ENCODE measurements at regions not wholly inside any gene's neighbourhood (a gene's known extent, or its start where the extent isn't known, plus 50 kb on each side); places are given as distances from the start of the nearest gene placed in this dataset. TPM values are rescaled to one million over a fixed set of nuclear protein-coding genes. Genes with fewer than 3 reads are reported as not detected.

- no peak overlapping the region for H3K4ac ChIP-seq (ENCODE audit: low read depth, low read length)
- H3K14ac ChIP-seq (replicated peaks; ENCODE audit: low read depth, low read length), result no peak overlapping the region
- H3K79me1 ChIP-seq (ENCODE audit: low read depth in 1 of 2, low read length in 2 of 2), result no peaks in the 10 kb centered on the region
- dilution Hi-C loops (cut with HindIII; ENCODE audit: low sequenced_read_pairs, unreplicated experiment) (no loop called here), intact Hi-C loops (cut with micrococcal nuclease) (no loop called here), in situ Hi-C loops (cut with MboI; ENCODE audit: low sequenced_read_pairs) (no loop called here)
- no peaks in the 10 kb centered on the region for H3K36me3 ChIP-seq (ENCODE audit: control insufficient read depth, insufficient read depth, low read length)
- DNase-seq (no peak), ATAC-seq (ENCODE audit: low read depth) (no peak)
- no peaks in the 10 kb centered on the region for H3K27me3 ChIP-seq (ENCODE audit: control insufficient read depth, insufficient read depth, low read length)
- no peak overlapping the region for H2BK15ac ChIP-seq (ENCODE audit: low read depth, low read length)
- no peak overlapping the region for H3K56ac ChIP-seq (ENCODE audit: extremely low read depth, insufficient read depth, low read length)
- no peak overlapping the region for H4K8ac ChIP-seq (ENCODE audit: low read depth in 2 of 2, low read length in 2 of 2)
- H3K27ac ChIP-seq (ENCODE audit: insufficient read depth, low read length), result no peak overlapping the region
- H4K20me1 ChIP-seq (ENCODE audit: insufficient read depth, low read length), result no peaks in the 10 kb centered on the region
- no peak overlapping the region for H2AFZ ChIP-seq (replicated peaks; ENCODE audit: low read length, poor library complexity)
- TF ChIP-seq USF2 (IDR thresholded peaks at IDR 0.05; ENCODE audit: low read depth, low read length), result no peak
- no peak for TF ChIP-seq RFX5 (IDR thresholded peaks at IDR 0.05; ENCODE audit: low read depth, low read length)
- TF ChIP-seq SMC3 (IDR thresholded peaks at IDR 0.05; ENCODE audit: low read depth, low read length), result no peak
- no peak for TF ChIP-seq CEBPB (IDR thresholded peaks at IDR 0.05; ENCODE audit: low read depth, low read length)
- no peak for TF ChIP-seq MAZ (IDR thresholded peaks at IDR 0.05; ENCODE audit: borderline replicate concordance, low read depth, low read length)
- TF ChIP-seq POLR2A (IDR thresholded peaks at IDR 0.05; ENCODE audit: low read depth, low read length), result no peak
- TF ChIP-seq RCOR1 (IDR thresholded peaks at IDR 0.05; ENCODE audit: insufficient replicate concordance, low read length), result no peak
- TF ChIP-seq RAD21 (IDR thresholded peaks at IDR 0.05; ENCODE audit: low read length), result no peak
- TF ChIP-seq CHD1 (IDR thresholded peaks at IDR 0.05; ENCODE audit: low read depth, low read length), result no peak
- no peaks in the 10 kb centered on the region for H3K9me1 ChIP-seq (ENCODE audit: insufficient read depth, low read length)
- POLR2A ChIA-PET (ENCODE audit: unreplicated experiment), result no interaction called here
- no peak overlapping the region for H4K5ac ChIP-seq (ENCODE audit: low read depth, low read length)
- no peak overlapping the region for H2BK5ac ChIP-seq (ENCODE audit: low read depth, low read length, poor library complexity, severe bottlenecking)
- H2BK120ac ChIP-seq (ENCODE audit: low read depth, low read length), result no peak overlapping the region
- no peak overlapping the region for H2AK5ac ChIP-seq (ENCODE audit: low read depth, low read length)
- H3K18ac ChIP-seq (ENCODE audit: low read depth, low read length), result no peak overlapping the region
- no peak overlapping the region for H4K91ac ChIP-seq (ENCODE audit: insufficient read depth, low read depth, low read length)
- H3K4me3 ChIP-seq (ENCODE audit: insufficient read depth, low read depth, low read length), result no peak overlapping the region
- no peak overlapping the region for H3K23ac ChIP-seq (ENCODE audit: low read depth, low read length)
- H3K4me1 ChIP-seq (ENCODE audit: control insufficient read depth, insufficient read depth, low read length), result no peaks in the 10 kb centered on the region
- no TSS peak for BruUV-seq (replicated peaks)
- no peak overlapping the region for H2BK20ac ChIP-seq (ENCODE audit: low read depth, low read length)
- CTCF ChIA-PET, result no interaction called here
- no peaks in the 10 kb centered on the region for H3K9me3 ChIP-seq (ENCODE audit: control insufficient read depth, insufficient read depth, low read length)
- H3K9ac ChIP-seq (ENCODE audit: low read depth, low read length), result no peak overlapping the region
- H3K4me2 ChIP-seq (ENCODE audit: low read depth, low read length), result no peak overlapping the region
- 82% methylated on average over 3 of the region's 10 CpGs; no CpG with 5 or more reads in 1 of the 2 experiments for WGBS, 2 experiments (ENCODE audit: extremely low coverage in 2 of 2, insufficient read length in 1 of 2)
- H2AK9ac ChIP-seq (replicated peaks; ENCODE audit: low read depth, low read length, poor library complexity), result no peak overlapping the region
These were observed 50.3 kb upstream of the DOCK1 start for GRCh38 chr10:126854726-126855495.

Small RNAs in the stretch of these regions (microRNA-seq; reads per million reads assigned to microRNA genes)
- not detected for gene RF00271 (ENCODE audit: insufficient read depth, insufficient read length)

Small RNAs in the stretch of these regions (small RNA-seq; reads per million reads assigned to genes)
- 0 reads per million in 5 experiments for gene RF00271

All from IMR-90 (cell line).